HUES48 (cell line): ENCODE measurements at regions not wholly inside any gene's neighbourhood (a gene's known extent, or its start where the extent isn't known, plus 50 kb on each side); places are given as distances from the start of the nearest gene placed in this dataset.
"Not testable (repeated sequence)": the region's sequence is repeated elsewhere in the genome, so short reads cannot be mapped to it uniquely, and the experiment has no call there.

ENCODE experiments used
- H3K27ac ChIP-seq: one replicate; pipeline ENCODE4 v1.7.0; 2013; ENCODE audit warnings: low read depth, low read length, inconsistent platforms
- H3K27me3 ChIP-seq: 2 replicates; pipeline ENCODE4 v1.6.1; 2013; ENCODE audit warnings: mild to moderate bottlenecking, low read length; ENCODE audit not compliant: control insufficient read depth, insufficient read depth
- H3K36me3 ChIP-seq: 2 replicates; pipeline ENCODE4 v1.6.1; 2013; ENCODE audit warnings: low read length; ENCODE audit not compliant: control insufficient read depth, insufficient read depth
- H3K4me1 ChIP-seq: 2 replicates; pipeline ENCODE4 v1.6.1; 2013; ENCODE audit warnings: mild to moderate bottlenecking, low read length; ENCODE audit not compliant: control insufficient read depth, insufficient read depth
- H3K4me3 ChIP-seq: 2 replicates; pipeline ENCODE4 v1.5.1; 2013; ENCODE audit warnings: mild to moderate bottlenecking, low read depth, low read length
- H3K9ac ChIP-seq: 2 replicates; pipeline ENCODE4 v1.6.1; 2013; ENCODE audit warnings: mild to moderate bottlenecking, low read depth, low read length, moderate library complexity
- H3K9me3 ChIP-seq: 2 replicates; pipeline ENCODE4 v1.6.1; 2013; ENCODE audit warnings: low read length; ENCODE audit not compliant: control insufficient read depth, insufficient read depth

GRCh38 chr7:119596651-119597050, 676.3 kb upstream of the KCND2 start:
- H3K4me1 ChIP-seq = peaks cover 21% of the 10 kb centered on the region
- no peak overlapping the region for H3K27ac ChIP-seq
- H3K27me3 ChIP-seq = no peaks in the 10 kb centered on the region
- H3K4me3 ChIP-seq = no peak overlapping the region
- H3K36me3 ChIP-seq = no peaks in the 10 kb centered on the region
- H3K9me3 ChIP-seq = no peaks in the 10 kb centered on the region
- H3K9ac ChIP-seq = no peak overlapping the region

- Histone ChIP-seq H3K9ac (no peak overlapping the region), H3K27ac (no peak overlapping the region), H3K9me3 (no peaks in the 10 kb centered on the region), H3K36me3 (no peaks in the 10 kb centered on the region), H3K4me1 (no peaks in the 10 kb centered on the region), H3K27me3 (no peaks in the 10 kb centered on the region), H3K4me3 (no peak overlapping the region)
Observed at GRCh38 chr7:119606297-119606696, 666.7 kb upstream of the KCND2 start.

- Histone ChIP-seq H3K27me3 (peaks cover 6% of the 10 kb centered on the region), H3K9me3 (no peaks in the 10 kb centered on the region), H3K27ac (peak overlapping the region; percentile 47), H3K36me3 (no peaks in the 10 kb centered on the region), H3K4me3 (no peak overlapping the region), H3K9ac (no peak overlapping the region), H3K4me1 (peaks cover 29% of the 10 kb centered on the region)
Observed at GRCh38 chr7:119620769-119621168, 652.2 kb upstream of the KCND2 start.

GRCh38 chr7:119623427-119623826, 649.5 kb upstream of the KCND2 start:
- Histone ChIP-seq H3K27ac (no peak overlapping the region), H3K9ac (no peak overlapping the region), H3K9me3 (no peaks in the 10 kb centered on the region), H3K27me3 (peaks cover 6% of the 10 kb centered on the region), H3K4me3 (no peak overlapping the region), H3K36me3 (no peaks in the 10 kb centered on the region), H3K4me1 (peaks cover 19% of the 10 kb centered on the region)

GRCh38 chr7:119630406-119630969, 642.5 kb upstream of the KCND2 start:
- Histone ChIP-seq H3K36me3 (no peaks in the 10 kb centered on the region), H3K27me3 (no peaks in the 10 kb centered on the region), H3K27ac (no peak overlapping the region), H3K4me1 (peaks cover 6% of the 10 kb centered on the region; the same call in 1 of the 2 replicates), H3K4me3 (no peak overlapping the region), H3K9me3 (no peaks in the 10 kb centered on the region), H3K9ac (no peak overlapping the region)

GRCh38 chr7:119633812-119634211, 639.2 kb upstream of the KCND2 start:
- H3K9me3 ChIP-seq, H3K4me3 ChIP-seq, H3K27ac ChIP-seq, H3K36me3 ChIP-seq, H3K9ac ChIP-seq, H3K27me3 ChIP-seq, H3K4me1 ChIP-seq: not testable (repeated sequence)

GRCh38 chr7:119640326-119640725, 632.6 kb upstream of the KCND2 start:
- no peaks in the 10 kb centered on the region for H3K27me3 ChIP-seq
- no peaks in the 10 kb centered on the region for H3K36me3 ChIP-seq
- no peaks in the 10 kb centered on the region for H3K4me1 ChIP-seq
- H3K9me3 ChIP-seq = no peaks in the 10 kb centered on the region
- H3K9ac ChIP-seq = no peak overlapping the region
- H3K27ac ChIP-seq = no peak overlapping the region
- no peak overlapping the region for H3K4me3 ChIP-seq

GRCh38 chr7:119640861-119641260, 632.1 kb upstream of the KCND2 start:
- H3K4me3 ChIP-seq = no peak overlapping the region
- H3K9ac ChIP-seq = no peak overlapping the region
- H3K36me3 ChIP-seq = no peaks in the 10 kb centered on the region
- no peak overlapping the region for H3K27ac ChIP-seq
- H3K4me1 ChIP-seq = no peaks in the 10 kb centered on the region
- no peaks in the 10 kb centered on the region for H3K9me3 ChIP-seq
- H3K27me3 ChIP-seq = no peaks in the 10 kb centered on the region

- Histone ChIP-seq H3K4me1 (no peaks in the 10 kb centered on the region), H3K4me3 (no peak overlapping the region), H3K27me3 (no peaks in the 10 kb centered on the region), H3K27ac (no peak overlapping the region), H3K36me3 (no peaks in the 10 kb centered on the region), H3K9me3 (no peaks in the 10 kb centered on the region), H3K9ac (no peak overlapping the region)
Observed at GRCh38 chr7:119643558-119643957, 629.4 kb upstream of the KCND2 start.

- Histone ChIP-seq H3K4me3 (no peak overlapping the region), H3K4me1 (no peaks in the 10 kb centered on the region), H3K9ac (no peak overlapping the region), H3K36me3 (no peaks in the 10 kb centered on the region), H3K27ac (no peak overlapping the region), H3K27me3 (no peaks in the 10 kb centered on the region), H3K9me3 (no peaks in the 10 kb centered on the region)
Observed at GRCh38 chr7:119647286-119647685, 625.7 kb upstream of the KCND2 start.

- H3K27me3 ChIP-seq, H3K27ac ChIP-seq, H3K36me3 ChIP-seq, H3K4me1 ChIP-seq, H3K9me3 ChIP-seq, H3K4me3 ChIP-seq, H3K9ac ChIP-seq: not testable (repeated sequence)
Observed at GRCh38 chr7:119648752-119649151, 624.2 kb upstream of the KCND2 start.

GRCh38 chr7:119660080-119660479, 612.9 kb upstream of the KCND2 start:
- no peaks in the 10 kb centered on the region for H3K9me3 ChIP-seq
- no peak overlapping the region for H3K27ac ChIP-seq
- no peaks in the 10 kb centered on the region for H3K27me3 ChIP-seq
- no peaks in the 10 kb centered on the region for H3K36me3 ChIP-seq
- no peak overlapping the region for H3K9ac ChIP-seq
- H3K4me1 ChIP-seq = no peaks in the 10 kb centered on the region
- H3K4me3 ChIP-seq = no peak overlapping the region
